GM12878 (cell line): ENCODE measurements at regions not wholly inside any gene's neighbourhood (a gene's known extent, or its start where the extent isn't known, plus 50 kb on each side); places are given as distances from the start of the nearest gene placed in this dataset.
"Not testable (repeated sequence)": the region's sequence is repeated elsewhere in the genome, so short reads cannot be mapped to it uniquely, and the experiment has no call there.

Experiments used
- EGR1 ChIP-seq, 2 experiments: IDR thresholded peaks; 1 replicate in 1 of 2; 2 replicates in 1 of 2; pipeline ENCODE4 v1.6.1; 2011 to 2012; ENCODE audit warnings: low read depth in 2 of 2, low read length in 2 of 2, borderline replicate concordance in 1 of 2, mild to moderate bottlenecking in 1 of 2, moderate library complexity in 1 of 2
- EZH2 ChIP-seq: IDR thresholded peaks from 2 replicates; pipeline ENCODE4 v1.6.1; 2012; ENCODE audit warnings: low read depth, mild to moderate bottlenecking, control low read depth, inconsistent platforms, low read length, borderline replicate concordance; ENCODE audit not compliant: control insufficient read depth
- IKZF1 ChIP-seq: fragments of 450-650 bp; conservative IDR thresholded peaks from 2 replicates; pipeline ENCODE4 v1.6.1; 2017; ENCODE audit warnings: antibody characterized with exemption, mild to moderate bottlenecking
- POLR2A ChIP-seq: IDR thresholded peaks from 2 replicates; pipeline ENCODE4 v1.6.1; 2011; ENCODE audit warnings: low read depth, mild to moderate bottlenecking, low read length
- RAD21 ChIP-seq: IDR thresholded peaks from 2 replicates; pipeline ENCODE4 v1.6.1; 2011; ENCODE audit warnings: mild to moderate bottlenecking, low read depth, low read length, moderate library complexity; ENCODE audit not compliant: insufficient read depth
- RCOR1 ChIP-seq: conservative IDR thresholded peaks from 2 replicates; pipeline ENCODE4 v1.6.1; 2012; ENCODE audit warnings: low read depth, low read length, improper control_type of control experiment
- TF ChIP-seq, protein P1 (sequence below): IDR thresholded peaks from 2 replicates; pipeline ENCODE4 v1.6.1; 2012; ENCODE audit warnings: low read depth, low read length, improper control_type of control experiment

DNA sequence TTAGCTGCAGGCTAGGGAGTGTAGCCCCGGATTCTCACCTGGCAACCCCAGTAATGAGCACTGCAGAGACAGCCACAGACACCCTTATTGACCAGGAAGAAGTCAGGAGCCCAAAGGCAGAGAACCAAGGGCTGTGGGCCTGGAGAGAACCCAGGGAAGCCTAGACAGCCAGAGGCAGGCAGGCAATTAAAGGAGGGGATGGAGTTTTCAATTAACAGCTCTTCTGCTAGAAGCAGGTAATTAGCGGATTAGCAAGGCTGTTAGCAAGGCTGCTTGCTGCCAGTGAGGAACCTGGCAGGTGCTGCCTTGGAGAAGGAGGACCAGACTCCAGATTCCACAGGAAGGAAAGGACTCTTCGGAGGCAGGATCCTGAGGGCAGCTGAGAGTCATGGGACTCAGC lies 176.1 kb downstream of the TRIM43 start:
- not testable (repeated sequence) for TF ChIP-seq EZH2; IKZF1; RAD21; RCOR1; EGR1 (IDR thresholded peaks at IDR 0.05; ENCODE audit: borderline replicate concordance in 1 of 2, low read depth in 2 of 2, low read length in 2 of 2); POLR2A
- TF ChIP-seq, protein P1, sequence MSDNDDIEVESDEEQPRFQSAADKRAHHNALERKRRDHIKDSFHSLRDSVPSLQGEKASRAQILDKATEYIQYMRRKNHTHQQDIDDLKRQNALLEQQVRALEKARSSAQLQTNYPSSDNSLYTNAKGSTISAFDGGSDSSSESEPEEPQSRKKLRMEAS: not testable (repeated sequence)
